HG03103 (cell line): ENCODE measurements at regions not wholly inside any gene's neighbourhood (a gene's known extent, or its start where the extent isn't known, plus 50 kb on each side); places are given as distances from the start of the nearest gene placed in this dataset.

ENCODE experiments used
- ATAC-seq: cut with Tn5 transposase; IDR thresholded peaks from one replicate; pipeline ENCODE4 v1.9.1; 2021; ENCODE audit warnings: low read depth; ENCODE audit not compliant: unreplicated experiment

GRCh38 chr13:89738072-89738471 is 1609.4 kb upstream of the MIR17HG start:
- no peak for ATAC-seq

DNA sequence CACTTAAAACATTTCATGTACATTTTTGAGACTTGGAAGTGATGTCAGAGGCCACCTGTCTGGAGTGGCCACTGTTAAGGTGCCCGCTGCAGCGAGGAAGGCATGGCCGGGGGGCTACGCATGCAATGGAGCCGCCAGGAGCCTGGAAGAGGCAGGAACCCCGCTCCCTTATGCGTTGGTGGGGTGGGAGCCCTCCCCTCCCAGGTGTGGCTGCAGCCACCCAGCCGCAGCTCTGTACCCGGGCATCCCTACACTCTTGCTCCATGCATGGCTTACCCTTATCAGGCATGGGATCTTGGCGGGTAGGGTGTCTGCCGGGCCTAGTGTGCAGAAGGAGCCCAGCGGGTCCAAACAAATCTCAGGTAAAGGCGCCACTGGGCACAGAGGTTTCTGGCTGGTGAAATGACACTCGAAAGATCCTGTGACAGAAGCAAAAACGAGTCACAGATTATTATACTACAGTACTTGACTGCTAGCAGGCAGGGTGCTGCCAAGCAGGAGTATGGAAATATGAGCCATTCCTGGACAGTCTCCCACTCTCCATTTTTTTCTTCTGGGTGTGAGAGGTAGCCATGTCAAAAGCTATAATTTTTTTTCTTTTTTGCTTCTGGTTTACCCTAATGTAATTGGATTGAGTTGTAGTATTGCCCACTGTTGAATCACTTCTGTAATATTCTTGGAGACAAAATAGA is 1606.3 kb upstream of the MIR17HG start:
- ATAC-seq: no peak

GRCh38 chr13:89746554-89746953 is 1600.9 kb upstream of the MIR17HG start:
- no peak for ATAC-seq

GRCh38 chr13:89748716-89749115 is 1598.8 kb upstream of the MIR17HG start:
- no peak for ATAC-seq

DNA sequence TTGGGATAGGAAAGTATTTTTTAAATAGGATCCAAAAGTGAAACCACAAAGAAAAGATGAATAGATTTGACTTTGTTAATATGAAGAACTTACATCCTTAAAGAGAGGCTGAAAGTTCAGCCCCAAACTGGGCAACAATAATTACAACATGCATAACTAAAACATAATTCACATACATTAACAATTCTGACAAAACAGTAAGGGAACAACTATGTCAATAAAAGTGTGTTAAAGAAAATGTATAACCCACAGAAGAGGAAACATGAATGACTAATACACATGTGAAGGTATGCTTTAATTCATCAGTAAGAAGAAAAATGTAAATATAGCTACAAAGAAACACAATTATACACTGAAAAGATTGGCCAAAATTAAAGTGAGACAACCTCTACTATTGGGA is 1597.6 kb upstream of the MIR17HG start:
- no peak for ATAC-seq

DNA sequence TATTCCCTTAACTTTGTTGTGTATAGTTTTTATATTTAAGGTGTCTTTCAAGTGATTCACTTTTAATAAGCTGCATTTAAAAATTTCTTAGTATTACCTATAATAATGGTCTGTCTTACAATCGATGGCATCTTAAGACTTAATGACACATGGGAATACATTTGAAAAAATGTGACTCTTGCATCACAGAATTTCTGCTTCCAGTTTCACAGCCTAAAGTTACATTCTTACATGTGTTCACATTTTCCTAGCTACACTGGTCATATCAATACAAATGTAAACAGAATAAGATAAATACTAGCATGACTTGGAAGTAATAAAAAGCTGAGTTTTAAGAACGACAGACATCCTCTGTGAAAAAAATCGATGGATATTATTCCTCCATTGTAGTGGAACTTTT is 1597.1 kb upstream of the MIR17HG start:
- no peak for ATAC-seq

DNA sequence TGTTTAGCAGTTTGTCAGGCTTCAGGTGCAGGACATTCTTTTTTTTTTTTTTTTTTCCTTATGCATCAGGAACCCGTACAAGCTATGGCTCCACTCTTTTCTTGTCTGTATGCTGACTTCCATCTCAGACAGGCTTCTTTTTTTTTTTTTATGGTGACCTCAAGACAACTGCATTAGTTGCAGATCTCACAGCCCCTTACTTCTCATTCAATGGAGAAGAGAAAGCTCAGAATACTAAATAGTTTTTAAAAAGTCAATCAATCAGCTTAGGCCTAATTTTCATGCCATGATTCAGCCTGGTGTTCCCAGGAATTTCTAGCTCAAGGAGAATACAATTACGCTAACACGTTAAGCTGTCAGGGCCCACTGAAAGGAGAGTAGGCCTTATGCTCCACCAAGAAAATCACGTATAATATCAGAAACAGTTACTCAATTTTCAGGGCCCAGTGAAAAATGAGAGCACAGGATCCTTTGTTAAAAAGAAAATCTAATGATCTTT is 1596.0 kb upstream of the MIR17HG start:
- no peak for ATAC-seq

DNA sequence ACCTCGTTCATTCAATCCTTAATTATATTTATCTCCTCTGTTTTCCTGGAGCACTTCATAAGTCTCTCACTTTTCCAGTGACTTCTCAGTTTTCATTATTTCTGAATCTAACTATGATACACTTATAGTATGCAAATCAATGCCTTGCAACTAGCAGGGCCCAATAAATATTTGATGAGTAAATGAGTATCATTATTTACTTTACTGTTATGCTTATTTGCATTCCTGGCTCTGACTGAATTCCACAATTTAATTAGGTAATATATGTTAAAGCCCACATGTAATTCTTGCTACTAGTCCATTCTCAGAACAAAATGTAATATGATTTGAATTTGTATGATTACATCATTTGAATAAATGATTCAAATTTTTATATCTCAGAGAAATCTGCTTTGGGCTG is 1595.1 kb upstream of the MIR17HG start:
- ATAC-seq: no peak

GRCh38 chr13:89755729-89756492 is 1591.6 kb upstream of the MIR17HG start:
- ATAC-seq: no peak

- ATAC-seq: no peak
Measured at GRCh38 chr13:89763005-89763404, 1584.5 kb upstream of the MIR17HG start.

GRCh38 chr13:89783221-89783755 is 1564.2 kb upstream of the MIR17HG start:
- ATAC-seq: no peak

DNA sequence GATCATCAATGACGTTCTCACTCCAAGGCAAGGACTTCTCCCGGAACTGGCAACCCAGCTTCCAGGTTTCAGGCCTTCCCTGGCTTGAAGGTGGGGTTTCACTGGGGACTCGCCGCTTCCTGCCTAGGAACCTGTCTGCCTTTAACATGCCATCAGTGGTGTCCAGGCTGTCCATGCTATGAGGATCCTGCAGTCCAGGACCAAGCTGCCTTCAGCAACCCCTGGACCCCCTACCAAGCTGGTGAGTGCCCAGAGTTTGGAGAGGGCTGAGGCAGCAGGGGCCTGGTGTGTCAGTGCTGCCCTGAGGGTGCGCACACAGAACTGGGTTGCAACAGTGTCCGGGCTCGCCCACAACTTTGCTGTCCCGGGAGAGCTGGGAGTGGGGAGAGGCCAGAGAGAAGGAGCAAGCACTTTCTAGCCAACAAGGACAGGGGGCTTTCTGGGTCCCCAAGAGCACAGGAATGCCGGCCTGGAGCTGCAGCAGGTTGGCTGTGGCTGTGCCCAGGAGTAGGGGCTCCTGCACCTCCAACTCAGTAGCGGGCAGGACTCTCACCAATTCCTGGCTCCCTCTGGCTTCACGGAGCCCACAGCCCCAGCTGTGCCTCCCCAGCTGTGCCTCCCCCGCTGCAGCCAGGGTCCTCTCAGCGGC is 1563.2 kb upstream of the MIR17HG start:
- ATAC-seq: no peak

GRCh38 chr13:89786531-89786930 is 1561.0 kb upstream of the MIR17HG start:
- no peak for ATAC-seq

GRCh38 chr13:89790696-89791095 is 1556.8 kb upstream of the MIR17HG start:
- no peak for ATAC-seq

- no peak for ATAC-seq
Measured at GRCh38 chr13:89791971-89792630, 1555.4 kb upstream of the MIR17HG start.

DNA sequence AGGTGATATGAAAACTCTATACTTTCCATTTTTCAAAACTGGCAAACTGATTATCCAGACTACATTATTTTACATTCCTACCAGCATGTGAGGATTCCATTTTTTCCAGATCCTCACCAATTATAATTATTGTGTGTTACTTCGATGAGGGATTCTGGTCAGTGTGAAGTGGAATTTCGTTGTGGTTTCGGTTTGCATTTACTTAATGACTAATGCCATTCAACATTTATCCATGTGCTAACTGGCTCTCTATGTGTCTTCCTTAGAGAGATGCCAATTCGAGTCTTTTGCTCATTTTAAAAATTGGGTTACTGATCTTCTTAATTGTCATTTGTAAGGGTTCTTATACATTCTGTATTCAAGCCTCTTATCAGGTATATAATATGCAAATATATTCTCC is 1551.3 kb upstream of the MIR17HG start:
- ATAC-seq: no peak

GRCh38 chr13:89803839-89804238 is 1543.6 kb upstream of the MIR17HG start:
- ATAC-seq: no peak

- no peak for ATAC-seq
Measured at GRCh38 chr13:89806594-89806993, 1540.9 kb upstream of the MIR17HG start.

- no peak for ATAC-seq
Measured at GRCh38 chr13:89812856-89813255, 1534.6 kb upstream of the MIR17HG start.

- no peak for ATAC-seq
Measured at GRCh38 chr13:89816404-89816803, 1531.1 kb upstream of the MIR17HG start.

DNA sequence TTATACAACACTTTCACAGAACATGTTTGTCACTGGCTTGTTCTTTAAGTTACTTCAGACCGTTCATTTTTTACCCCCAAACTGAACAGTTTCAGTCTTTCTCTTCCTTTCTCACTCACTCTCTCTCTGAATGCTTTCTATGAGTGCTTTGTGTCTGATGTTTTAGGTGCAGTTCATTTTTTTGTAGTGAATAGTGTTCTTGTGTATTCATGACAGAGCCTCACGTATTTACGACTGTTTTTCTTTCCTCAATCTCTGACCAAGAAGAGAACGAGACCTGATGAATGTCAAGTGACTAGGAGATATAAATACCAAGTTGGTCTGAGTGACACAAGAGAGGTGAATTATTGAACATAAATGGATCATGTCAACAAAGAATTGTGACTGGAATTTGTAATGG is 1525.0 kb upstream of the MIR17HG start:
- ATAC-seq: no peak
